Activated T-helper 1 cell treated with anti-CD3 and anti-CD28 coated beads, Interleukin-12 subunit alpha, Interleukin-12 subunit beta, Interleukin-2, Interleukin-4 antibody, amounts not matched to agents 30 ng/mL and 10 ng/mL and 1 ng/mL, durations not matched to agents 14 hours and 24 hours and 36 hours (primary cell): ENCODE measurements at regions not wholly inside any gene's neighbourhood (a gene's known extent, or its start where the extent isn't known, plus 50 kb on each side); places are given as distances from the start of the nearest gene placed in this dataset.

Experiments
- DNase-seq: peaks from one replicate; pipeline ENCODE4 v3.0.0; 2021; ENCODE audit warnings: low spot score
- H3K27ac Mint-ChIP-seq: one replicate; pipeline ENCODE4 v1.8.0; 2021; ENCODE audit warnings: mild to moderate bottlenecking, mixed read lengths
- H3K27me3 Mint-ChIP-seq: one replicate; pipeline ENCODE4 v1.8.0; 2022; ENCODE audit warnings: mild to moderate bottlenecking, moderate library complexity, mixed read lengths; ENCODE audit not compliant: insufficient read depth
- H3K36me3 Mint-ChIP-seq: one replicate; pipeline ENCODE4 v1.8.0; 2021; ENCODE audit warnings: low read depth, mixed read lengths
- H3K4me1 Mint-ChIP-seq: one replicate; pipeline ENCODE4 v1.8.0; 2021; ENCODE audit warnings: low read depth, mixed read lengths
- H3K4me3 Mint-ChIP-seq: one replicate; pipeline ENCODE4 v1.8.0; 2021; ENCODE audit warnings: mild to moderate bottlenecking, moderate library complexity, mixed read lengths
- H3K9me3 Mint-ChIP-seq: one replicate; pipeline ENCODE4 v1.8.0; 2021; ENCODE audit warnings: mixed read lengths
- intact Hi-C: fragments of 100-400 bp; cut with micrococcal nuclease; formaldehyde crosslinking; loops from one replicate; pipeline ENCODE4 v1.15.1; 2024

- Mint-ChIP-seq H3K4me1 (no peaks in the 10 kb centered on the region), H3K27ac (no peak overlapping the region), H3K36me3 (no peaks in the 10 kb centered on the region), H3K27me3 (no peaks in the 10 kb centered on the region), H3K9me3 (peaks cover 12% of the 10 kb centered on the region), H3K4me3 (no peak overlapping the region)
- intact Hi-C loops = no loop called here
- no peak for DNase-seq
These were observed 935.8 kb upstream of the TYRP1 start for GRCh38 chr9:11757408-11757807.

- no peak overlapping the region for H3K27ac Mint-ChIP-seq
- no peaks in the 10 kb centered on the region for H3K4me1 Mint-ChIP-seq
- H3K27me3 Mint-ChIP-seq = no peaks in the 10 kb centered on the region
- intact Hi-C loops = no loop called here
- H3K4me3 Mint-ChIP-seq = no peak overlapping the region
- no peak for DNase-seq
- peaks cover 16% of the 10 kb centered on the region for H3K9me3 Mint-ChIP-seq
- H3K36me3 Mint-ChIP-seq = no peaks in the 10 kb centered on the region
These were observed 935.2 kb upstream of the TYRP1 start for GRCh38 chr9:11758016-11758415.

- DNase-seq = no peak
- Mint-ChIP-seq H3K9me3 (peaks cover 10% of the 10 kb centered on the region), H3K27me3 (no peaks in the 10 kb centered on the region), H3K4me1 (no peaks in the 10 kb centered on the region), H3K27ac (no peak overlapping the region), H3K36me3 (no peaks in the 10 kb centered on the region), H3K4me3 (no peak overlapping the region)
- intact Hi-C loops = no loop called here
These were observed 913.2 kb upstream of the TYRP1 start for GRCh38 chr9:11779971-11780370.

- Mint-ChIP-seq H3K27ac (no peak overlapping the region), H3K4me3 (no peak overlapping the region), H3K4me1 (no peaks in the 10 kb centered on the region), H3K27me3 (no peaks in the 10 kb centered on the region), H3K9me3 (peaks cover 19% of the 10 kb centered on the region), H3K36me3 (no peaks in the 10 kb centered on the region)
- intact Hi-C loops = no loop called here
- DNase-seq = no peak
These were observed 900.3 kb upstream of the TYRP1 start for GRCh38 chr9:11792870-11793269.

GRCh38 chr9:11794984-11795383 is 898.2 kb upstream of the TYRP1 start:
- Mint-ChIP-seq H3K27me3 (no peaks in the 10 kb centered on the region), H3K4me3 (no peak overlapping the region), H3K9me3 (peaks cover 27% of the 10 kb centered on the region), H3K27ac (no peak overlapping the region), H3K4me1 (no peaks in the 10 kb centered on the region), H3K36me3 (no peaks in the 10 kb centered on the region)
- no peak for DNase-seq
- intact Hi-C loops = no loop called here

- Mint-ChIP-seq H3K9me3 (peaks cover 24% of the 10 kb centered on the region), H3K36me3 (no peaks in the 10 kb centered on the region), H3K27me3 (no peaks in the 10 kb centered on the region), H3K4me3 (no peak overlapping the region), H3K27ac (no peak overlapping the region), H3K4me1 (no peaks in the 10 kb centered on the region)
- intact Hi-C loops = no loop called here
- DNase-seq = no peak
These were observed 887.2 kb upstream of the TYRP1 start for GRCh38 chr9:11805969-11806368.

- Mint-ChIP-seq H3K36me3 (no peaks in the 10 kb centered on the region), H3K27me3 (no peaks in the 10 kb centered on the region), H3K4me3 (no peak overlapping the region), H3K27ac (no peak overlapping the region), H3K9me3 (peaks cover 14% of the 10 kb centered on the region), H3K4me1 (no peaks in the 10 kb centered on the region)
- intact Hi-C loops = no loop called here
- no peak for DNase-seq
These were observed 871.7 kb upstream of the TYRP1 start for GRCh38 chr9:11821306-11821975.

GRCh38 chr9:11828201-11828600 is 865.0 kb upstream of the TYRP1 start:
- intact Hi-C loops = no loop called here
- Mint-ChIP-seq H3K4me3 (no peak overlapping the region), H3K4me1 (no peaks in the 10 kb centered on the region), H3K9me3 (peaks cover 15% of the 10 kb centered on the region), H3K27ac (no peak overlapping the region), H3K36me3 (no peaks in the 10 kb centered on the region), H3K27me3 (no peaks in the 10 kb centered on the region)
- DNase-seq = no peak

GRCh38 chr9:11833056-11833455 is 860.1 kb upstream of the TYRP1 start:
- no peak for DNase-seq
- H3K9me3 Mint-ChIP-seq = peaks cover 21% of the 10 kb centered on the region
- intact Hi-C loops = no loop called here
- H3K4me3 Mint-ChIP-seq = no peak overlapping the region
- no peaks in the 10 kb centered on the region for H3K27me3 Mint-ChIP-seq
- no peak overlapping the region for H3K27ac Mint-ChIP-seq
- no peaks in the 10 kb centered on the region for H3K4me1 Mint-ChIP-seq
- H3K36me3 Mint-ChIP-seq = no peaks in the 10 kb centered on the region

GRCh38 chr9:11868795-11869194 is 824.4 kb upstream of the TYRP1 start:
- Mint-ChIP-seq H3K4me3 (no peak overlapping the region), H3K36me3 (no peaks in the 10 kb centered on the region), H3K27me3 (no peaks in the 10 kb centered on the region), H3K27ac (no peak overlapping the region), H3K4me1 (no peaks in the 10 kb centered on the region), H3K9me3 (peaks cover 2% of the 10 kb centered on the region)
- DNase-seq = no peak
- intact Hi-C loops = no loop called here

- Mint-ChIP-seq H3K27me3 (no peaks in the 10 kb centered on the region), H3K4me1 (no peaks in the 10 kb centered on the region), H3K4me3 (no peak overlapping the region), H3K9me3 (peaks cover 4% of the 10 kb centered on the region), H3K36me3 (no peaks in the 10 kb centered on the region), H3K27ac (no peak overlapping the region)
- intact Hi-C loops = no loop called here
- DNase-seq = no peak
These were observed 821.3 kb upstream of the TYRP1 start for GRCh38 chr9:11871852-11872251.

GRCh38 chr9:11872471-11872870 is 820.7 kb upstream of the TYRP1 start:
- Mint-ChIP-seq H3K4me3 (no peak overlapping the region), H3K27me3 (no peaks in the 10 kb centered on the region), H3K36me3 (no peaks in the 10 kb centered on the region), H3K27ac (no peak overlapping the region), H3K4me1 (no peaks in the 10 kb centered on the region), H3K9me3 (peaks cover 4% of the 10 kb centered on the region)
- no peak for DNase-seq
- intact Hi-C loops = no loop called here

GRCh38 chr9:11874414-11874813 is 818.8 kb upstream of the TYRP1 start:
- DNase-seq = no peak
- H3K9me3 Mint-ChIP-seq = peaks cover 4% of the 10 kb centered on the region
- no peaks in the 10 kb centered on the region for H3K36me3 Mint-ChIP-seq
- H3K4me3 Mint-ChIP-seq = no peak overlapping the region
- intact Hi-C loops = no loop called here
- no peaks in the 10 kb centered on the region for H3K27me3 Mint-ChIP-seq
- no peaks in the 10 kb centered on the region for H3K4me1 Mint-ChIP-seq
- no peak overlapping the region for H3K27ac Mint-ChIP-seq

- intact Hi-C loops = no loop called here
- Mint-ChIP-seq H3K4me1 (no peaks in the 10 kb centered on the region), H3K9me3 (peaks cover 44% of the 10 kb centered on the region)
These were observed 800.8 kb upstream of the TYRP1 start for GRCh38 chr9:11892401-11892800.

More at GRCh38 chr9:11892401-11892800, 800.8 kb upstream of the TYRP1 start:
- no peak overlapping the region for H3K4me3 Mint-ChIP-seq
- no peaks in the 10 kb centered on the region for H3K27me3 Mint-ChIP-seq
- H3K36me3 Mint-ChIP-seq = no peaks in the 10 kb centered on the region
- DNase-seq = no peak
- H3K27ac Mint-ChIP-seq = no peak overlapping the region
